ENCODE measurements at regions not wholly inside any gene's neighbourhood (a gene's known extent, or its start where the extent isn't known, plus 50 kb on each side); places are given as distances from the start of the nearest gene placed in this dataset.

DNA sequence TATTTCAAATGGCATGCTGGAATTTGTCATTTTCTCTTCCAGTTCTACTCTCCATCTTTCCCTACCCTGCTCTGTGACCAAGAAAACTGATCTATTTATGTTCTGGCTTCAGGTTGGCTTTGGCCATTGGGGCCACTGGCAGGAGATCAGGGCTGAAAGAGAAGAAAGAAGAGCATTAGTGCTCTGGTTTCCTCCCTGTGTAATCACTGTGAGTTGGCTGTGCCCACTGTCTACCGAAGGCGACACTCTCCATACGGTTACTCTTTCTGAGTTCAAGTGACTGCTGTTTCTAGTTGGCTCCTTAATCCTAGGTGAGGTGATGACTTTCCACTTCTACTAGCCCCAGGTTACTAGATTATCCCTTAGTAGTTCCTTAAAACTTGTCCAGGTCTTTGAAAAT lies 372.6 kb downstream of the PRELID2 start:
- no peak for TF ChIP-seq CTCF (IDR thresholded peaks at IDR 0.05)
- TF ChIP-seq ZFX (IDR thresholded peaks at IDR 0.05; ENCODE audit: borderline replicate concordance): no peak

Measured in 22Rv1 (cell line).